Endodermal cell (in vitro differentiated cells): ENCODE measurements at regions not wholly inside any gene's neighbourhood (a gene's known extent, or its start where the extent isn't known, plus 50 kb on each side); places are given as distances from the start of the nearest gene placed in this dataset.

Source experiments
- DNase-seq: peaks from one replicate; pipeline ENCODE4 v3.0.0-alpha.2; 2017
- H3K27ac ChIP-seq: 2 replicates; pipeline ENCODE4 v1.5.1; 2013; ENCODE audit warnings: mild to moderate bottlenecking, low read depth, low read length, moderate library complexity
- H3K27me3 ChIP-seq: 2 replicates; pipeline ENCODE4 v1.6.1; 2013; ENCODE audit warnings: mild to moderate bottlenecking, low read length, moderate library complexity; ENCODE audit not compliant: insufficient read depth, control insufficient read depth, poor library complexity, severe bottlenecking
- H3K36me3 ChIP-seq: 2 replicates; pipeline ENCODE4 v1.7.0; 2013; ENCODE audit warnings: mild to moderate bottlenecking, low read length, moderate library complexity; ENCODE audit not compliant: control insufficient read depth, insufficient read depth
- H3K4me1 ChIP-seq: one replicate; pipeline ENCODE4 v1.7.0; 2013; ENCODE audit warnings: low read length; ENCODE audit not compliant: control insufficient read depth, insufficient read depth
- H3K4me3 ChIP-seq: 2 replicates; pipeline ENCODE4 v1.5.1; 2013; ENCODE audit warnings: mild to moderate bottlenecking, low read length, moderate library complexity
- H3K9ac ChIP-seq: 2 replicates; pipeline ENCODE4 v1.6.1; 2013; ENCODE audit warnings: mild to moderate bottlenecking, low read length, moderate library complexity; ENCODE audit not compliant: poor library complexity, severe bottlenecking; ENCODE audit errors: extremely low read depth
- H3K9me3 ChIP-seq: 2 replicates; pipeline ENCODE4 v1.6.1; 2013; ENCODE audit warnings: mild to moderate bottlenecking, low read length, moderate library complexity; ENCODE audit not compliant: control insufficient read depth
- H3K27ac Mint-ChIP-seq: 2 replicates; pipeline ENCODE4 v1.8.0; 2020; ENCODE audit warnings: mixed read lengths
- H3K27me3 Mint-ChIP-seq: 2 replicates; pipeline ENCODE4 v1.8.0; 2021; ENCODE audit warnings: mild to moderate bottlenecking, mixed read lengths; ENCODE audit not compliant: insufficient read depth
- H3K36me3 Mint-ChIP-seq: 2 replicates; pipeline ENCODE4 v1.8.0; 2020; ENCODE audit warnings: low read depth, mixed read lengths
- H3K4me1 Mint-ChIP-seq: 2 replicates; pipeline ENCODE4 v1.8.0; 2020; ENCODE audit warnings: mixed read lengths
- H3K4me3 Mint-ChIP-seq: 2 replicates; pipeline ENCODE4 v1.8.0; 2020; ENCODE audit warnings: mild to moderate bottlenecking, moderate library complexity, mixed read lengths
- H3K9me3 Mint-ChIP-seq: 2 replicates; pipeline ENCODE4 v1.8.0; 2020; ENCODE audit warnings: mild to moderate bottlenecking, mixed read lengths
- CTCF ChIP-seq: fragments of 200-600 bp; sonication (generic); conservative IDR thresholded peaks from 2 replicates; pipeline ENCODE4 v1.5.0; 2021; ENCODE audit warnings: antibody characterized with exemption, mild to moderate bottlenecking
- WGBS, 2 experiments: methylation state at CpG; one replicate each; pipeline versions ENCODE4 v1.1.5 to v1.1.7; 2013; ENCODE audit warnings: missing lambda C conversion rate in 2 of 2, mixed read lengths in 1 of 2; ENCODE audit not compliant: insufficient coverage in 1 of 2, insufficient read length in 1 of 2; 5-methylcytosine and 5-hydroxymethylcytosine counted together

- no peaks in the 10 kb centered on the region for H3K27me3 ChIP-seq
- Mint-ChIP-seq H3K27me3 (peaks cover 6% of the 10 kb centered on the region), H3K9me3 (no peaks in the 10 kb centered on the region), H3K4me1 (peaks cover 18% of the 10 kb centered on the region), H3K27ac (peak overlapping the region; percentile 92), H3K4me3 (peak overlapping the region; percentile 3), H3K36me3 (no peaks in the 10 kb centered on the region)
- H3K4me3 ChIP-seq = peak overlapping the region; percentile 50
- no peak overlapping the region for H3K9ac ChIP-seq
- H3K36me3 ChIP-seq = no peaks in the 10 kb centered on the region
- peaks cover 4% of the 10 kb centered on the region for H3K4me1 ChIP-seq
- no peaks in the 10 kb centered on the region for H3K9me3 ChIP-seq
- no peak for DNase-seq
- no peak for TF ChIP-seq CTCF
- 89% methylated on average over 2 of the region's 2 CpGs; no CpG with 5 or more reads in 1 of the 2 experiments for WGBS, 2 experiments
- H3K27ac ChIP-seq = no peak overlapping the region
Measured at GRCh38 chr6:113642714-113643406, 214.3 kb upstream of the MARCKS start.

- H3K27me3 Mint-ChIP-seq = peaks cover 6% of the 10 kb centered on the region
- Histone ChIP-seq H3K4me3 (peak overlapping the region; percentile 50), H3K4me1 (peaks cover 4% of the 10 kb centered on the region), H3K27ac (no peak overlapping the region), H3K36me3 (no peaks in the 10 kb centered on the region), H3K27me3 (no peaks in the 10 kb centered on the region), H3K9ac (no peak overlapping the region), H3K9me3 (no peaks in the 10 kb centered on the region)
- TF ChIP-seq CTCF = no peak
- DNase-seq = no peak
- H3K4me1 Mint-ChIP-seq = peaks cover 14% of the 10 kb centered on the region
- no peaks in the 10 kb centered on the region for H3K36me3 Mint-ChIP-seq
- H3K4me3 Mint-ChIP-seq = no peak overlapping the region
- 79% methylated on average over 2 of the region's 2 CpGs; no CpG with 5 or more reads in 1 of the 2 experiments for WGBS, 2 experiments
- H3K27ac Mint-ChIP-seq = peak overlapping the region; percentile 37
- H3K9me3 Mint-ChIP-seq = no peaks in the 10 kb centered on the region
Measured at GRCh38 chr6:113643407-113643770, 213.8 kb upstream of the MARCKS start.

GRCh38 chr6:113644861-113645575, 212.1 kb upstream of the MARCKS start:
- H3K4me3 ChIP-seq = no peak overlapping the region
- Mint-ChIP-seq H3K9me3 (no peaks in the 10 kb centered on the region), H3K4me1 (peaks cover 14% of the 10 kb centered on the region), H3K27ac (no peak overlapping the region), H3K27me3 (peaks cover 6% of the 10 kb centered on the region), H3K36me3 (no peaks in the 10 kb centered on the region), H3K4me3 (no peak overlapping the region)
- TF ChIP-seq CTCF = no peak
- no peak for DNase-seq
- no peak overlapping the region for H3K9ac ChIP-seq
- peaks cover 1% of the 10 kb centered on the region for H3K4me1 ChIP-seq
- no peaks in the 10 kb centered on the region for H3K36me3 ChIP-seq
- H3K27ac ChIP-seq = no peak overlapping the region
- 90 to 91% methylated on average over 9 to 13 of the region's 13 CpGs for WGBS, 2 experiments
- no peaks in the 10 kb centered on the region for H3K27me3 ChIP-seq
- H3K9me3 ChIP-seq = no peaks in the 10 kb centered on the region
